ENCODE measurements at regions not wholly inside any gene's neighbourhood (a gene's known extent, or its start where the extent isn't known, plus 50 kb on each side); places are given as distances from the start of the nearest gene placed in this dataset.

GRCh38 chr3:5677555-5677954 lies 490.0 kb downstream of the EDEM1 start:
- TF ChIP-seq CTCF (IDR thresholded peaks at IDR 0.05) (no peak), POLR2A (IDR thresholded peaks at IDR 0.05) (no peak)
